ENCODE measurements at regions not wholly inside any gene's neighbourhood (a gene's known extent, or its start where the extent isn't known, plus 50 kb on each side); places are given as distances from the start of the nearest gene placed in this dataset.

GRCh38 chr7:155972247-155972646 lies 160.0 kb upstream of the SHH start:
- TF ChIP-seq CTCF (IDR thresholded peaks at IDR 0.05; ENCODE audit: low read depth, low read length, poor library complexity, severe bottlenecking), result no peak
- no peak for TF ChIP-seq EZH2phosphoT487 (IDR thresholded peaks at IDR 0.05; ENCODE audit: borderline replicate concordance, low read length)

Measured in DOHH2 (cell line).